ENCODE measurements at regions not wholly inside any gene's neighbourhood (a gene's known extent, or its start where the extent isn't known, plus 50 kb on each side); places are given as distances from the start of the nearest gene placed in this dataset.

DNA sequence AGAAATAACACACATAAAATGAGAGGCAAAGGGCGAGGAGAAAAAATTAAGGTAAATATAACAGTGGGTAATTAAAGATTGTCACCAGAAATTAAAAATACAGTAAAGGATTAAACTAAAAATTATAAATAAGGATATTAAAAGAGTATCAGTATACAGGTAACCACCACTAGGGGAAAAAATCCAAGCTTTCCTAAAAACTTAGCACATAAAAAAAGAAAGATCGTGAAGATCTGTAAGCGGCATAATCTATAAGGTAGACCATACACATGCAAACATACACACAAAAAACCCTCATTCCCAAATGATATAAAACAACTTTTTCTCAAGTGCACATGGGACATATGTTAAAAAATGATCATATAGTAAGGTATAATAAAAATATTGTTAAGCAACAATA, 577.3 kb upstream of the NUDT12 start:
- TF ChIP-seq ZNF565 (CRISPR knock-in tag; conservative IDR thresholded peaks at IDR 0.05; ENCODE audit: low read depth): no peak
- no peak for TF ChIP-seq ZNF70 (CRISPR knock-in tag; IDR thresholded peaks at IDR 0.05)
- ATAC-seq: no peak

GRCh38 chr5:104130320-104130719, 567.7 kb upstream of the NUDT12 start:
- ATAC-seq: no peak
- TF ChIP-seq RARB (CRISPR knock-in tag; IDR thresholded peaks at IDR 0.05): no peak
- TF ChIP-seq POU6F1 (CRISPR knock-in tag; IDR thresholded peaks at IDR 0.05; ENCODE audit: borderline replicate concordance, low read depth): no peak

DNA sequence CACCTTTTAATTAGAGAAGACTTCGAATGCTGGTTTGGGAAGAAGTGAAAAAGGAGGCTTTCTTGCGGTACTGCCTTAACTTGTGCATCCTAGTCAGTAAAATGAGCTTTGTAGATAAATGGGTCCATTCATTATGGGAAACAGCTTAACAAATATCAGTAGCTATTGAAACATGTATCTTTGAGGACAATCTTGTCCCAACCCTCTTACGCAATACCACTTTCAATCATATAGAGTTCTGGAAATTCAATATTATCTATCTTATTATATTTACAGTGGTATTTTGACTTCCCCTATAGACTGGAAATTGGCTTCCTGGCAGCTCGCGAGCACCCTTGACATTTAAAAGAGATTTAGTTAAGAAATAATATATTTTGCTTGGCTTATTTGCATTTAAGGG, 565.8 kb upstream of the NUDT12 start:
- ATAC-seq: no peak
- TF ChIP-seq TOX (CRISPR knock-in tag; IDR thresholded peaks at IDR 0.05; ENCODE audit: borderline replicate concordance) (no peak), ESRRG (CRISPR knock-in tag; IDR thresholded peaks at IDR 0.05) (no peak), ZNF565 (CRISPR knock-in tag; conservative IDR thresholded peaks at IDR 0.05; ENCODE audit: low read depth) (no peak), OSR1 (CRISPR knock-in tag; IDR thresholded peaks at IDR 0.05) (no peak), ZFP3 (CRISPR knock-in tag; IDR thresholded peaks at IDR 0.05) (no peak), ARNTL (CRISPR knock-in tag; IDR thresholded peaks at IDR 0.05; ENCODE audit: borderline replicate concordance, low read depth) (no peak), ZNF70 (CRISPR knock-in tag; IDR thresholded peaks at IDR 0.05) (no peak), TCF4 (CRISPR knock-in tag; IDR thresholded peaks at IDR 0.05; ENCODE audit: borderline replicate concordance) (no peak), RARB (CRISPR knock-in tag; IDR thresholded peaks at IDR 0.05) (no peak), ISL1 (CRISPR knock-in tag; IDR thresholded peaks at IDR 0.05) (no peak), TSHZ2 (CRISPR knock-in tag; IDR thresholded peaks at IDR 0.05) (no peak), PPARA (CRISPR knock-in tag; IDR thresholded peaks at IDR 0.05; ENCODE audit: borderline replicate concordance) (no peak), CSDC2 (CRISPR knock-in tag; IDR thresholded peaks at IDR 0.05) (no peak), BACH2 (CRISPR knock-in tag; IDR thresholded peaks at IDR 0.05; ENCODE audit: borderline replicate concordance) (no peak)

DNA sequence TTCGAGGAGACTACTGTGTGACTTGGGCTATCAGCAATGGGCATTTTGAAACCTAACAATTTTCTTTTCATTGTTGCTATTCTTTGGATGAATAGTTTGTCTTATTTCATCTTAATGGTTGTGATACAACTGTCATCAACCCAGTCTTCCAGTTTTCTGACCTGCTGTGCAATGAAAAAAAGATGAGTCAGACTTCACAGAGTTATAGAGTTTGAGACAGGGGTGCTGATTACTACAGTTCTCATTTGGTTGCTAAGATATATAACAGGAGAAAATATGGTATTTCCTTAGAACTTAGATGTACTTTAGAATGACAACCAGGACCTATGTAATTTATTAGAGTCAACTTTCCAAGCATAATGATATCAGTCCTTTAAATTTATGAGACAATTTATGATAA, 564.4 kb upstream of the NUDT12 start:
- no peak for ATAC-seq
- TF ChIP-seq ZNF8 (CRISPR knock-in tag; IDR thresholded peaks at IDR 0.05) (no peak), GLIS3 (CRISPR knock-in tag; IDR thresholded peaks at IDR 0.05) (no peak), PATZ1 (CRISPR knock-in tag; IDR thresholded peaks at IDR 0.05; ENCODE audit: borderline replicate concordance) (no peak), ZNF565 (CRISPR knock-in tag; conservative IDR thresholded peaks at IDR 0.05; ENCODE audit: low read depth) (no peak), POU6F1 (CRISPR knock-in tag; IDR thresholded peaks at IDR 0.05; ENCODE audit: borderline replicate concordance, low read depth) (no peak), BACH2 (CRISPR knock-in tag; IDR thresholded peaks at IDR 0.05; ENCODE audit: borderline replicate concordance) (no peak), OSR1 (CRISPR knock-in tag; IDR thresholded peaks at IDR 0.05) (no peak), ZNF70 (CRISPR knock-in tag; IDR thresholded peaks at IDR 0.05) (no peak), TCF4 (CRISPR knock-in tag; IDR thresholded peaks at IDR 0.05; ENCODE audit: borderline replicate concordance) (no peak)

DNA sequence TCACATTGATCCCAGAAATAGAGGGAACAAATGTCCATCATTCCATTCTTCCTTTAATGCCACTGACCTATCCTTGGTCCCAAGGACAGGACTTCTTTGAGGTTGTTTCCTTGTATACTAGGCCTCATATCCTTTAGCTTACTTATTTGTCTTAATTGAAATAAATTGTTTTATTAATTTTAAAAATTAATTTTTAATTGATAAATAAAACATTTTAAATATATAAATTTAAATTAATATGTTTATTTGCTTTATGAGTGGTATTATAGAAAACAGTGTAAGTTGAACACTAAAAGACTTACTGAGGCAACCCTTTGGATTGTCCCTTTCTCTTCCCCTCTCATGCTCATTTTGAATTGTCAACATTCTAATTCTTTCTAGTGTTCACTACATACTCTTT, 556.9 kb upstream of the NUDT12 start:
- no peak for ATAC-seq
- TF ChIP-seq CSDC2 (CRISPR knock-in tag; IDR thresholded peaks at IDR 0.05) (no peak), ZC3H10 (CRISPR knock-in tag; IDR thresholded peaks at IDR 0.05) (no peak), ZFP3 (CRISPR knock-in tag; IDR thresholded peaks at IDR 0.05) (no peak), ISL1 (CRISPR knock-in tag; IDR thresholded peaks at IDR 0.05) (no peak), ZNF8 (CRISPR knock-in tag; IDR thresholded peaks at IDR 0.05) (no peak), ARNTL (CRISPR knock-in tag; IDR thresholded peaks at IDR 0.05; ENCODE audit: borderline replicate concordance, low read depth) (no peak), TCF4 (CRISPR knock-in tag; IDR thresholded peaks at IDR 0.05; ENCODE audit: borderline replicate concordance) (no peak), SNAI2 (CRISPR knock-in tag; IDR thresholded peaks at IDR 0.05) (no peak), TSHZ2 (CRISPR knock-in tag; IDR thresholded peaks at IDR 0.05) (no peak), PATZ1 (CRISPR knock-in tag; IDR thresholded peaks at IDR 0.05; ENCODE audit: borderline replicate concordance) (no peak), GLIS3 (CRISPR knock-in tag; IDR thresholded peaks at IDR 0.05) (no peak), BACH2 (CRISPR knock-in tag; IDR thresholded peaks at IDR 0.05; ENCODE audit: borderline replicate concordance) (no peak)
